ENCODE measurements at regions not wholly inside any gene's neighbourhood (a gene's known extent, or its start where the extent isn't known, plus 50 kb on each side); places are given as distances from the start of the nearest gene placed in this dataset.

DNA sequence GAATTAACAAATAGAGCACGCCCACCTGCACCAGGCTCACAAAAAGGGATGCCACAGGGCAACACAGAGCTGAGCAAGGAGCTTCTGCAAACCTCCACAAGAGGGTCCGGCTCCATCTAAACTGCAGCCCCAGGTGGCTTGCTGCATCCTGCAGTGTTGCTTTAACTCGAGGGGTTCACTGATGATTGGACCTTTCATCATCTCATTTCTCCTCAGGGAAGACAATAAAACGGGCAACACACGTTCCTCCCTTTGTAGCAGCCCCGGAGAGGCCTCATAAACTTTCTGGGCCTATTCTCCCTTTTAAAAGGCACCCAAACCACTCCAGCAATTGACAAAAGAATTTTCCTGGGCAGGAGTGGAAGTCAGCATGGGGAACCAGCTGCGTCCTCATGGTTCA is 161.5 kb upstream of the CDH4 start:
- intact Hi-C loops (cut with micrococcal nuclease; ENCODE audit: unreplicated experiment) = no loop called here
- H2AFZ ChIP-seq (ENCODE audit: low read length) = no peak overlapping the region
- no peaks in the 10 kb centered on the region for H3K9me2 ChIP-seq (ENCODE audit: insufficient read depth, low read length)
- H3K4me2 ChIP-seq (ENCODE audit: low read length) = no peak overlapping the region
- H3K27ac ChIP-seq (ENCODE audit: low read depth, low read length, poor library complexity, severe bottlenecking) = no peak overlapping the region
- H3K79me2 ChIP-seq (ENCODE audit: insufficient read depth, low read depth, low read length) = no peaks in the 10 kb centered on the region
- no peaks in the 10 kb centered on the region for H3K4me1 ChIP-seq (ENCODE audit: insufficient read depth, low read length, poor library complexity, severe bottlenecking)
- H3K36me3 ChIP-seq (ENCODE audit: insufficient read depth, low read length) = no peaks in the 10 kb centered on the region
- ChIA-PET POLR2A (no interaction called here), CTCF (ENCODE audit: unreplicated experiment) (interaction anchor here (0.5 kb wide), 1 partner anchor 15 kb away, joined by 3 read pairs; no protein-coding TSS in a partner anchor)
- no peaks in the 10 kb centered on the region for H3K9me3 ChIP-seq (ENCODE audit: low read length)
- no peak for DNase-seq (ENCODE audit: low spot score)
- BruUV-seq (replicated peaks) = no TSS peak
- TF ChIP-seq, protein P1, sequence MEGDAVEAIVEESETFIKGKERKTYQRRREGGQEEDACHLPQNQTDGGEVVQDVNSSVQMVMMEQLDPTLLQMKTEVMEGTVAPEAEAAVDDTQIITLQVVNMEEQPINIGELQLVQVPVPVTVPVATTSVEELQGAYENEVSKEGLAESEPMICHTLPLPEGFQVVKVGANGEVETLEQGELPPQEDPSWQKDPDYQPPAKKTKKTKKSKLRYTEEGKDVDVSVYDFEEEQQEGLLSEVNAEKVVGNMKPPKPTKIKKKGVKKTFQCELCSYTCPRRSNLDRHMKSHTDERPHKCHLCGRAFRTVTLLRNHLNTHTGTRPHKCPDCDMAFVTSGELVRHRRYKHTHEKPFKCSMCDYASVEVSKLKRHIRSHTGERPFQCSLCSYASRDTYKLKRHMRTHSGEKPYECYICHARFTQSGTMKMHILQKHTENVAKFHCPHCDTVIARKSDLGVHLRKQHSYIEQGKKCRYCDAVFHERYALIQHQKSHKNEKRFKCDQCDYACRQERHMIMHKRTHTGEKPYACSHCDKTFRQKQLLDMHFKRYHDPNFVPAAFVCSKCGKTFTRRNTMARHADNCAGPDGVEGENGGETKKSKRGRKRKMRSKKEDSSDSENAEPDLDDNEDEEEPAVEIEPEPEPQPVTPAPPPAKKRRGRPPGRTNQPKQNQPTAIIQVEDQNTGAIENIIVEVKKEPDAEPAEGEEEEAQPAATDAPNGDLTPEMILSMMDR (conservative IDR thresholded peaks at IDR 0.05; ENCODE audit: low read length) = no peak
- no peak for TF ChIP-seq EZH2phosphoT487 (IDR thresholded peaks at IDR 0.05; ENCODE audit: borderline replicate concordance, low read depth, low read length)
- no peaks in the 10 kb centered on the region for H4K20me1 ChIP-seq (ENCODE audit: insufficient read depth, low read length)
- no peak overlapping the region for H3K4me3 ChIP-seq (ENCODE audit: low read depth, low read length, poor library complexity, severe bottlenecking)

DNA sequence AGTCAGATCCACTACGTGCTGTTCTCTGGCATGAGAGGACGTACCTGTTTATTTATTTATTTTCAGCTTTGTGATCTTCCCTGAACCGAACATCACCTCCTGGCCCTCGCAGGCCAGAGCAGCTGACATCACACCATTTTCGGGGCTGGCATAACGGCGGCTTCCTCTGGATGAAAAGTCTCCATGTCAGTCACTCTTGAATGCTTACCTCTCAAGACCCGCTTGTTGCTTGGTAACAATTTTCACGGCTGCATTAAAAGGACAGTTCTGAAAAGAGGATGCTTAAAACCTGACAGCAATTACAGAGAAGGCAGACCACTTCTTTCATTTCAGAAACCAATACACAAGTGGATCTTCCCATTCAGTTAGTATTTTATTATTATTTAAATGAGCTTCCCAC is 159.8 kb upstream of the CDH4 start:
- H3K36me3 ChIP-seq (ENCODE audit: insufficient read depth, low read length) = no peaks in the 10 kb centered on the region
- no peaks in the 10 kb centered on the region for H3K4me1 ChIP-seq (ENCODE audit: insufficient read depth, low read length, poor library complexity, severe bottlenecking)
- H3K79me2 ChIP-seq (ENCODE audit: insufficient read depth, low read depth, low read length) = no peaks in the 10 kb centered on the region
- no peaks in the 10 kb centered on the region for H3K9me3 ChIP-seq (ENCODE audit: low read length)
- H3K27ac ChIP-seq (ENCODE audit: low read depth, low read length, poor library complexity, severe bottlenecking) = no peak overlapping the region
- ChIA-PET CTCF (ENCODE audit: unreplicated experiment) (no interaction called here), POLR2A (no interaction called here)
- H2AFZ ChIP-seq (ENCODE audit: low read length) = no peak overlapping the region
- no peak overlapping the region for H3K4me3 ChIP-seq (ENCODE audit: low read depth, low read length, poor library complexity, severe bottlenecking)
- no peak for DNase-seq (ENCODE audit: low spot score)
- TF ChIP-seq, protein P1 (conservative IDR thresholded peaks at IDR 0.05; ENCODE audit: low read length) = no peak
- TF ChIP-seq EZH2phosphoT487 (IDR thresholded peaks at IDR 0.05; ENCODE audit: borderline replicate concordance, low read depth, low read length) = no peak
- intact Hi-C loops (cut with micrococcal nuclease; ENCODE audit: unreplicated experiment) = no loop called here
- no peaks in the 10 kb centered on the region for H4K20me1 ChIP-seq (ENCODE audit: insufficient read depth, low read length)
- H3K4me2 ChIP-seq (ENCODE audit: low read length) = no peak overlapping the region
- BruUV-seq (replicated peaks) = no TSS peak
- H3K9me2 ChIP-seq (ENCODE audit: insufficient read depth, low read length) = no peaks in the 10 kb centered on the region

DNA sequence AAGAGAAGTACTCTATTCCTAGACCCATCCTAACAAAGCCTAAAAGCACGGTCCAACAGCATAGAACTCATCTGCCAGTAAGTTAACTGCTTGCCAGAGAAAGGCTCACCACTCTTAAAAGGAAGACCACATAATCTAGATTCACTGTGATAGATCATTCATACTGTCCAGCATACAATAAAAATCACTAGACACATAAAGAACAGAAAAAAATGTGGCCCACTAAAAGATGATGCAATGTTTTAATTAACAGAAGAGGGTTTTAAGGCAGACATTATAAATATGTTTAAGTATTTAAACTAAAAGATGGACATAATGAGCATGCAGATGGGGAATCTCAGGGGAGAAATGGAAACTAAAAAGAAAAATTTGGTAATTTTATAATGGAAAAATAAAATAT is 157.5 kb upstream of the CDH4 start:
- TF ChIP-seq, protein P1 (conservative IDR thresholded peaks at IDR 0.05; ENCODE audit: low read length) = no peak
- no peak for TF ChIP-seq EZH2phosphoT487 (IDR thresholded peaks at IDR 0.05; ENCODE audit: borderline replicate concordance, low read depth, low read length)
- intact Hi-C loops (cut with micrococcal nuclease; ENCODE audit: unreplicated experiment) = no loop called here
- Histone ChIP-seq H3K4me3 (ENCODE audit: low read depth, low read length, poor library complexity, severe bottlenecking) (no peak overlapping the region), H3K36me3 (ENCODE audit: insufficient read depth, low read length) (no peaks in the 10 kb centered on the region), H3K4me1 (ENCODE audit: insufficient read depth, low read length, poor library complexity, severe bottlenecking) (no peaks in the 10 kb centered on the region), H4K20me1 (ENCODE audit: insufficient read depth, low read length) (no peaks in the 10 kb centered on the region), H3K9me3 (ENCODE audit: low read length) (no peaks in the 10 kb centered on the region), H3K9me2 (ENCODE audit: insufficient read depth, low read length) (no peaks in the 10 kb centered on the region), H3K27ac (ENCODE audit: low read depth, low read length, poor library complexity, severe bottlenecking) (no peak overlapping the region), H2AFZ (ENCODE audit: low read length) (no peak overlapping the region), H3K4me2 (ENCODE audit: low read length) (no peak overlapping the region), H3K79me2 (ENCODE audit: insufficient read depth, low read depth, low read length) (no peaks in the 10 kb centered on the region)
- ChIA-PET POLR2A (no interaction called here), CTCF (ENCODE audit: unreplicated experiment) (no interaction called here)
- no peak for DNase-seq (ENCODE audit: low spot score)
- no TSS peak for BruUV-seq (replicated peaks)

All from OCI-LY7 (cell line).